CD4-positive, alpha-beta T cell treated with Interleukin-4 for 1 hour (primary cell): ENCODE measurements at regions not wholly inside any gene's neighbourhood (a gene's known extent, or its start where the extent isn't known, plus 50 kb on each side); places are given as distances from the start of the nearest gene placed in this dataset.

ENCODE experiments used
- DNase-seq, 2 donors: peaks; one replicate each; pipeline ENCODE4 v3.0.0-alpha.2; 2020 to 2022

DNA sequence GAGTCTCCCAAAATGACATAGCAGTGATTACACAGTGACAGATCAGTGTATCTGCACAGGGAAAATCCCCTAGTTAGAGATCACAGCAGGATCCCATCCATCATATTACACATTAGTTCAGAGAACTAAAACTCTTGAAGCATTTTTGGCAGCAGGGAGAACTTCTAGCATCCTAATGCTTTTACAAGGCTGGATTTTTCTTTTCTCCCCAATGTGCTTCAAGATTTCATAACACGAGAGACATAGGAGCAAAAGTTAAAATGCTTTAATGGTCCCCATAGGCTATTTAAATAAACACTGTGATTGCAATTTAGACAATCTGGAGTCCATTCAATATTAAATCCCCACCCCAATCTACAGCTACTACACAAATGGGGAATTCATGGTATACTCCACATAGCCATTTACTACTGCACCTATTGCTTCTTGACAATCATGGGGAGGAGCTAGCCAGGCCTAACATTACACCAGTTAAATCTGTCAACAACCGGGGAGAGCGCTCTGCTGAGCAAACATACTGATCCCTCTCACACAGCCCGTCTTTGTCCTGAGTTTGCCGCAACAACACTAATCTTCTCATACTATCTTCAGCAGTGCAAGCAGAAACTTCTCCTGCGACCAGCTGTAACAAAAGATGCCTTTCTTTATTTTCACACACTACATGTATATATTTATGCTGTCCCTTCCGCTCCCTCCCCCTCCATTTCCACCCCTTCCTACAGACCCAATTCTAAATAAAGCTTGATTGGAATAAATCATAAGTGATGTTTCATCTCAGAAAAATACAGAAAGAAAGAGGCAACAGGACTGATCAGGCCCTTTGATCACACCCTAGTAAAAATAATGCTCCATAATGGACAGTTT, 120.3 kb upstream of the SOX5 start:
- no peak for DNase-seq

DNA sequence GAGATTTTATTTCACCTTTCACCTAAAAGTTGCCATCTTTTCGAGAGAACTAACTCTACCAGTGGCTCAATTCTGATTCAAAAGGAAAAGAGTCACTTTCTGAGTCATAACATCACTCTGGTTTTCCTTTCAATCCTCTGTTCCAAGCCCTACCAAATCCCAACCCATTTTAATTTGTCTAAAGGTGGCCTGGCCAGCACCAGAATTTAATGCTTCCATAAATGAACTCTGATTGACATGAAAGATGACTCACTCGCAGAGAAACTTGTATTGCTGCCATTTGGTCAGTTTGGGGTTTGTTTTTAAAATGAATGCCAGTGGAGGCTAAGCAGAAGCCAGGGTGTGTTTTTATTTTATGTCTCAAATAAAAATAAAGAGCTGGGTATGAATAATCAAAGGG, 117.4 kb upstream of the SOX5 start:
- no peak for DNase-seq

DNA sequence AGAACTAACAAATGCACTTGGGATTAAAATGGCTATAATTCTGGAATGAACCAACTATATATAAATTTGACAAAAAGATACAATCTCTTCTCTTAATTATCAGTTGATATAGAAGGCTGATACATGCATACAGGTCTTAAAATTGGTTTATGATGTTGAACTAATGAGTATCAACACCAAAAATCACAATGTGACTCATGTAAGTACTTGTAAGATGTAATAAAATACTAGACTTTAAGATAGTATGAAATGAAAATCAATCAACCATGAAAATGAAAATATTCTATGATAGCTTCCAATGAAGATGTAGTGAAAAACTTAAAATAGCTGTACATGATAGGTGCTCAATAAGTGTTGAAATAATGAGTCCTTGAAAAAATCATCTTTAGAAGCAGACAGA, 116.6 kb upstream of the SOX5 start:
- no peak for DNase-seq

DNA sequence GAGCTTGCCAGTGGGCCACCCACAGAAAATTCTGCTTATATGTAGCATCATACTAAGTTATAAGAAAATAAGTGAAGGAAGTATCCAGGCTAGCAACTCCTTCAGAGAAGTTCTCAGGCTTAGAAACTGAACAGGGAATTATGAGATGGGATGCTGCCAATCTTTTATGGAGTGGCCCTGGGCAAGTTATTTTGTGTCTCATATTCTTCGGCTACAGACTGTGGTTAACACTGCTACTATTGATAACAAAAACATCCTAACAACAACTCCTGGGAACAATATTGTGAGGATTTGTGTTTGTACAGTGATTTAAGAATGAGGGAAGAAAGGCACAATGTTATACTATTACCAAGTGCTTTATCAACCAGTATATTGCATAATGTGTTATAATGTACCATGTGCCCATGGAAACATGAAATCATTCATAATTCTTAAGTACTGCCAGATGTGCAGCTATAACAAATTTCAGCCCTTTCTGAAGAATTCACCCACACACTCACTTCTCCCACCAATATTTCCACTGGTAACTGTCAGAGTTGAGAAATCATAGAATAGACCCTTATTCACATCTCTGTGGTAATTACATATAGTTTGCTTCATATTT, 113.3 kb upstream of the SOX5 start:
- no peak for DNase-seq

DNA sequence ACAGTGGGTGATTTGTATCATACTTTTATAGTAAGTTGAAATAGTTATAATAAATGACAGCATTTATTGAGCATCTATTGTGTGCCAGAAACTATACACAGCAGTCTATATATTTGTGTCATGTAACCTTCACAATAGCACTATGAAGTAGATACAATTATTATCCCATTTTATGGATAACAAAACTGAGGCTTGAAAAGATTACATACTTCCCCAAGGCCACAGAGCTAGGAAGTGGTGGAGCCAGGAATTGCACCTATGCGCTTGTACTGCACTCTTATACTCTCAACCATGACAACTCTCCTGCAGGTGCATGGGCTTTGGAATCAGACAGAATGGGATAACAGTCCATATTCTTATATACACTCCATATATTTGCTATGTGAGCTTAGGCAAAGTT, 110.6 kb upstream of the SOX5 start:
- no peak for DNase-seq

DNA sequence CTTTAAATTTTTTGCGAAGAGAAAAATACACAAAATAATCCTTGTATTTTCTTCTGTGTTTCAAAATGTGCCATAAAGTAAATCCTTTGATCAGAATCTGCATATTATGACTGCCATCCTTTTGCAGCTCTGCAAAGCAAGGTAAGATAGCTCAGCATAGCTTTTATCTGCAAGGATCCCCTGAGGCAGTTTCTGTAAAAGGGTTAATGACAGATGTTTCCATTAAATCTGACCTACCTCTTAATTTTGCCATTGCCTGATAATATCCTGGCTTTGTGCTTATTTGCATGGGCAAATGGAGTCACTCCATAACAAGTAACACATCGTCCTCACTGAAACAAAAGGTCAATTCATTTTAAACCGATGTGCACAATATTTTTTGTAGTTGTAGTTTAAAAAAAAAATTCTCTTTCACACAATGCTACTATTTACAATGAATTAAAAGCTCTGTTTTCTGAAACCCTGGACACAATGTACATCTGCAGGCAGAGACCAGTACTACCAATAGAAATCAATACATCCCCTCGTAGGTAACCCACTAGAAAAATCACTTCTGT, 108.5 kb upstream of the SOX5 start:
- DNase-seq, result no peak

DNA sequence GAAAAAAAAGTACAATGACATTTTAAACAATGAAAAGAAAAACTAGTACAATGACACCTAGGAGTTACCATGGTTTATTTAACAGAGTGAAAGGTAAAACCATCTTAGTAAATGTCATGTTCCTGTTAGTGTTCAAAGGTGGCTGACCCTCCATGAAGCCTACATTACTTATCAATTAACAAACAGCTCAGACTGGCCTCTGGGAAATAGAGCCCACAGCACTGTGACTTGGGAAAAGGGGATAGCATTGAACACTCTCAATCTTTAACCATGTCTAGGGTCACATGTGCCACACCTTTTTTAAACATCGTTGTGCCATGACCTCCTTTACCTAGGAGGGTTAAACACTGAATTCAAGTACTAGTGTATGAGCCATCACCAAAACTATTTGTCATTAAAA, 106.3 kb upstream of the SOX5 start:
- DNase-seq, result no peak

DNA sequence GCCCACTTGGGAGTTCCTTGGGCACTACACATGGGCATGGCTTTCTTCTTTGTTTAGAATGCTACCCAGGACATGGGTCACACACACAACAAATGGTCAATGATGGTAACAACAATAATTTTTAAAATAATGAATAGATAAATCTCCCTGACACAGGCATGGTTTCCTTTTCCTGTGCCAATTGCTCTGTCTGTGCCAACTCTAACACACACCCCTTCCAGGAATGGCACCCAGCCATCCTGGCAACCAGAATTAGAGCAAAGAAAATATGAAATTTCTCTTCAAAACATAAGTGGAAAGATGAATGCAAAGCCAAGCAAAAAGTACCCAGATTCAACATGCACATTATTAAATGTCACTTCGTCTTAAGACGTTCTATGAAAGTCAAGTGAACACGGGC, 104.9 kb upstream of the SOX5 start:
- no peak for DNase-seq

DNA sequence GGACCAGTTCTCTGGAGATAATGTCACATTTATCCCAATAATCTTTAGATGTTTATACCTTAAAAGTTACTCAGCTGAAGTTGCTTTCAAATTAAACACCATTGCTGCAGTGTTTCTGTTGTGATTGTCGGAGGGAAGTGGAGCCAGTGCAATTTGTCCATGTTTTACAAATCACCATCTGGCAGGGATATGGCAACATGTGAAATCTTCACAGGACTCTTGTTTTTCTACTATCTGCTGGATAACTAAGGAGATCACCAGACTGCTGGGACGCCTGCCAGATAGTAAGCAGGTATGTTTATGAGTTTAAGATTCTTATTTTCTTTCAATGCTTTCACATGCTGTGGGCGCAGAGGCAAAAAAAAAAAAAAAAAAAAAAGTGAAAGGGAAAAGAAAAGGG, 100.3 kb upstream of the SOX5 start:
- DNase-seq, result no peak

DNA sequence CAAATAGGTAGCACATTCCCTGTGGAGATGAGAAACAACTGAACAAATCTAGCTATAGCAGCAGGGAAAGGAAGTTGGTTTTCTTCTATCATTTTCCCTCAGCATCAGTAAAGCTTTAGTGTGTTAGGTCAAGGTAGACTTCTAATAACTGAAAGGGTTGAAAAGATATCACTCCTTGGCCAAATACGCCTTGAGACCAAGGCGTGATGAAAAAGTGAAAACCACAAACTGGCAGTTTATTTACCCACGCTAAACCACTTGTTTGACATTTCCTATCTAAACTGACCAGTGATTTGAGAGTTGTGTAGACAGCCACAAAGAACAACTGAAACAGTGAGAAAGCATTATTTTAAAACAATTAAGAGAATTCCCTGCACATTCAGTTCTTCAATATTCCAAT, 99.6 kb upstream of the SOX5 start:
- no peak for DNase-seq

DNA sequence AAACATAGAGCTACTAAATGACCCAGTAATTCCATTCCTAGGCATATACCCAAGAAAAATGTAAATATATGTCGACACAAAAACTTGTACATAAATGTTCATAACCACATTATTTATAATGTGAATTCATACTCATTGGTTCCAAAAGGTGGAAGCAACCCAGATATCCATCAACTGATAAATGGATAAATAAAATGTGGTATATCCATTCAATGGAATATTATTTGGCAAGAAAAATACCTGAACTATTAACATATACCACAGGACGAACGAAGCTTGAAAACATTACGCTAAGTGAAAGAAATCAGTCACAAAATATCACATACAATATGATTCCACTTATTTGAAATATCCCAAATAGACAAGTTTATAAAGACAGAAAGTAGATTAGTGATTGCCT, 99.0 kb upstream of the SOX5 start:
- no peak for DNase-seq

DNA sequence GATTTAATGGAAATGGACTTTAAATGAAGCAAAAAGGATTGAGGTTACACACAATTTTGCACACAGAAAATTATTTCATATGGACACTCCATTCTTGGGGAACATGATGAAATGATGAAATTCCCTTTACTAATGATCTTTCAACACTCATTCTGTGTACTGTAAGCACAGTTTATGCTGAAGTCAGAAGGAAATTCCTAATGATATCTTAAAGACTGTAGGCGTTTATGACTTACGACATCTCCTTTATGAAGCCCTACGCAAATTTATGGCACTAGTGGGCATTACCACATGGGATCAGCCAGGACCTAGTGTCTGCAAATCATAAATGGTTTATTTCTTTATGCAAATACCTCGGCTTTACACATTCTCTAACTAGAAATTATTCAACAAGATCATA, 97.9 kb upstream of the SOX5 start:
- no peak for DNase-seq

DNA sequence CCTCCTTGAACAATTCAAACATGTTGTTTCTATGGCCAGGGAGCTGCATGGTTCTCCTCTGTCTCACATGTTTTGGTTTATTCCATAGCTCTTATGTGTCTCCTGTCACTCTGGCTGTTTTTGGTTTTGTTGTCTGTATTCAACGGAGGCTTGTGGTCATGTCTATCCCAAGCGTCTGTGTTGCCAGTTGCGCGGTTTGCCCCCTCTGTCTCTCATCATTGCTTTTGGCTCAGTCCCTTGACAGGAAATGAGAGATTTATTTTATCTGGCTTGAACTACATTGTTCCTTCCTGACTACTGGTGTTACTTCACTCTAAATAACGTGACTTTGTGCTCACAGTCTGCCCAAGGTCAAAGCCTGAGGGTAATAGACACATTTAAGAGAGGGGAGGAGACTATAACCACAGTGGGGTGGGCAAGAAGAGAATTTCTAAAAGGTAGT, 96.4 kb upstream of the SOX5 start:
- DNase-seq, result no peak

DNA sequence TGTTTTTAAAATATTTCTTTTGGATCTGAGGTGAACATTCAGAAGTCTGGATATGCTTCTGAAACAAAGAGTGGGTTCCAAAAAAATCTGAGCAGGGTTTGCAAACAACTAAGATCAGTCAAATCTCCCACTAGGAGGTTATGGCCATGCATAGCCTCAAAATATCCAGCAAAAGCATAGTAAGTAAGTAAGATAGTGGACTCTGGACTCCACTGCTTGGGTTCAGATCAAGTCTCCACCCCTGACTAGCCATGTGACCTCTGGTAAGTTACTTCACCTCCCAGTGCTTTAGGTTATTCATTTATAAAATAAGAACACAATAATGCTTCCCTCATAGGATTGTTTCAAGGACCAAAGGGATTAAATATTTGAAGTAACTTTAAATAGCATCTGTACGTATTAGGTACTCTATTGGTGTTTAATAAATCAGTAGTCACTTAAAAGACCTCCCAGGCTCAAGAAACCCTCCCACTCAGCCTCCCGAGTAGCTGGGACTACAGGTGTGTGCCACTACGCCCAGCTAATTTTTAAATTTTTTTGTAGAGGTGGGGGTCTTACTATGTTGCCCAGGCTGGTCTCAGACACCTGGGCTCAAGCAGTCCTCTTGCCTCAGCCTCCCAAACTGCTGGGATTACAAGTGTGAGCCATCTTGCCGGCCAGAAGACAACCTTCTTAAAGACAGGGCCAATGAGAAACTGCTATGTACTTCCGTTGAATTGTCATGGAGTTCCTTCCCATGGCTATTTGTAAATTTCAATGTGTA, 95.7 kb upstream of the SOX5 start:
- DNase-seq, result no peak

DNA sequence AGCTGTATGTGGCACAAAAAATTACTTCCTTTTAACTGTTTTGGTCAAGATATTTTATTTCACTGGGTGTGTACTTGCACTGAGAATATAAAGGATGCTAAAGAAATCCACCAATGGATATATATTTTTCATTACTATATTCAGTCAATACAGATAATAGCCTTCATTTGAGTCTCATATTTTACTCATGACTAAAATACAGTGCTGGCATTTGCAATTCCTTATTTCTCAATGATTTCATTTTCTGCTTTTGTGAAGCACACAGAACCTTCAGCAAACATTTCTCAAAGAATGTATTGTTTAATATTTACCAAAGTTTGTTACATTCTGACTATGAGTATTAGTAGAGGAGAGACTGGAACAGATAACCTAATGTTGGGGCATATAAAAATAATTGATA, 93.2 kb upstream of the SOX5 start:
- no peak for DNase-seq

DNA sequence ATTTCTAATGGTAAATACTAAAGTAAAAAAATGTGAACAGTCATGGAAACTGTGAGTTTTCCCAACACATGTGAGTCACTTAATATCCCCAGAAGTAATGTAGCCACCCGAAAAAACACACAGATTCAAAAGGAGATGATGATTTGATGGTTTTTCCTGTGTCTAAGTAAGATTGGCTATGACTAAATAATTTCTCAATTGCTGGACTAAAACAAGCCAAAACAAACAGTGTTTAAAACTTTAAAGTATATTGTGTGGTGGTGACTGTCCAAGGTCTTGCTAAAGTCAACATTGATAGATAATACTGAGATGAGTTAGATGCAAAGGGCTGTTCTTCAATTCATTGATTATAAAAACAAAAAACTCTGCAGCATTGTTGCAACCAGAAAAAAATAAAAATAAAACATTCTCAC, 89.6 kb upstream of the SOX5 start:
- no peak for DNase-seq

DNA sequence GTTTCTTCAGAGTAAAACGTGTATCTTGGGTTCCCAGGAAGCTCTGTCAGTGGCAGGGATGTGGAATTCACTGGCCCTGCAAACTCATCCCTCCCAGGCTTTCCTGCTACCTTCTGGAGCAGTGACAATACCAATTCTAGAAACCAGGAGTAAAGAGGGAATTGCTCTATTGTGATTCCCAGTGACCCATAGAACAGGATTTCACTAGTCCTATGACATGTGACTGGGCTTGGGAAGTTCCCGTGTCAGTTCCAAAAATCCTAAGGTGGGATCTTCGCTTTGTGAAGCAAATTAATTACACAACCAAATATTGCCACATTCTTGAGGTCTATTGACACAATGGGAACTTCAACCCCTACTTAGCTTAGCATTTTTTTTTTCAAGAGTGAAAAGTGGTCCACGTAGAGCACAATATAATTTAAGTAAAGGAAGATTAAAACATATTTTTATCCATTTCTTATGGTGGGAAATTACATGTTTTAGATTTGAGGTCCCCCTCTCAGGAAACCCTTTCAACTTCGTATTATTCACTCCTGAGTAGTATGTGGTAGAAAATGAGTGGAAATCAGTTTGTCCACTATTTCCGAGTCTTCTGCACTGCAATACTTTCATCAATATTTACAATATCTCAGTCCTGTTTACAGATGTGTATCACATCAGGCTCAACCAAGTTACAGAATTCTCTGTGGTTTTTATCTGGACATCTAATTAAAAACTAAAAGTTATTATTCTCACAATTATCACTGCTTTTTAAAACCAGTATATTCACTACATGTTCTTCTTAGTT, 88.9 kb upstream of the SOX5 start:
- no peak for DNase-seq

DNA sequence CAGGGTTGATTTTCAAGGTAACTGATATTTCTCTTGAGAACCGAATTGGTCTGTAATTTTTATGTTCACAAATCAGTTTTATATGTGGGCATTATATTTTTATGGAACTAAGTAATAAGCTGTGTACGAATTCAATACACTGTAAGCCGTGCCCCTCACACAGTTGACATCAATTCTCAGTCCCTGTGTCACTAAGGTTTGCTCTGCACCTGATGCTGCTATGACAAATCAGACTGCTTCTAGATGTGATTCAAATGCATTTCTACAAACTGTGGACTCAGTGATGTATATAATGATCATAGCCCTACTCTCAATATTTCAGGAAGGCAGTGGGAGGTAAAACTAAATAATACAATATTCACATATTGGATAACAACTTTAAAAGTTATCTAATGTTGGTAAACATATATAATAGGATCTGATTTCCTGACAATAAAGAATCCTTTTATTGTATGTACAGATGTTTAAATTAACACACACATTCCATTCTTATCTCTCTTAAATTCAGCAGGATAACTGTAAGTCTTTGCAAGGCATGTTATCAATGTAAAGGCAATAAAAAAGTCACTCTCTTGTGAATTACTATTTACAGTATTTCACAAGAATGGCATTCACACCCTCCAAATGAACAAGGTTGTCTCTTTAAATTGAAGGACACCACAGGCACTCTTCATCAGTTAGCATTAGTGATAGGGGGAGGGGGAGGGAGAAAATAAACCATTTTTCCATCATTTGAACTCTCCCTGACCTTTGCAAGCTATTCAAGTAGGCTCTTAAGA, 87.2 kb upstream of the SOX5 start:
- no peak for DNase-seq

DNA sequence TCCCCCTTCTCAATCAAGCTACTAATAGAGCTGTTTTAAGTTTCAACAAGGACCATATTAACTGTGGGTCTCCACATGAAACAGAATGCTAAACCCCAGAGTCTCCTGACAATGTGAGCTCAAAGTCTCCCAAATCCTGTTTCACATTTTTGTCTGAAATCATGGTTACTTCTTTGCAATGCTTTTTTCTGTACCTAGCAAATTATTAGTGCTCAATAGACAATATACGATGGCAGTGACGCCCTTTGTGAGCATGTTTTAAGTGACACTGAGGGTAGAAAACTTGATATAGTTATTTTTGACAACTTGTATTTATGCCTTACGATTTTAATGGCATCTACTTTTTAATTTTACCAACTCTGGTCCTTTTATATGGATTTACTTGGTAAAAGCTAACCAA, 85.4 kb upstream of the SOX5 start:
- no peak for DNase-seq

DNA sequence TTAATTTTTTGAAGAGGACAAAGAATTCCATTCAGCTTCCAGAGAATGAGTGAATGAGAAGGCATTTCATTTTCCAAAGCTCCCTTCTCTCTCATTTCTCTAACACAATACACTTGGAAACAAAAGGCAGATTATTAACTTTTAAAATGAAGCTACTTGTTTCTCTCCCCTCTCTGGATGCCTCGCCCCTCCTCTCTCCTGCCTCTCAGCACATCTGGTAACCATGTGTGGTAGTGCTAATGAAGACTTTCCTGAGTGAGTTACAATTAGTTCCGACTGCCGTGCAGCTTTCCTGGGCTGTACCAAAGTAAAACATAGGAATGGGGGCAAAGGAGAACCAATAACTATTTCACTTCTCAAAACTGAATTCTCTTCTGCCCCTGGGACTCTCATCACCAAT, 84.7 kb upstream of the SOX5 start:
- no peak for DNase-seq

DNA sequence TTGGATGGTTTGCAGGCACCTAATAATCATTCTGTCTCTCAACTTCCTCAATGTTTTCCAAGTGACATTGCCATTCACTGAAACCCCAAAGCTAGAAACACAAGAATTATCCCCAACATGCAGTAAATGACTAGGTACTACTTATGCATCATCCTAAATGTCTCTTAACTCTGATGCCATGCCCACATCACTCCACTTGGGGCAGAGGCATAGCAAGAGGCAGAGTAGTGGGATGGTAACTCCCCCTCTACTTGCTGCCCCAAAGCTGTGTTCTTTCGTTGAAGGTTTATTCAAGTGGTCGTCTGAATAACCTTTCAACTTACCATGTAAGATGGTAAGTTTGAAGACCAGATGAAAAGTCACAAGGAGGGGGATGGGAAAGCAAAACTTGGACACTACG, 77.9 kb upstream of the SOX5 start:
- DNase-seq, result no peak

DNA sequence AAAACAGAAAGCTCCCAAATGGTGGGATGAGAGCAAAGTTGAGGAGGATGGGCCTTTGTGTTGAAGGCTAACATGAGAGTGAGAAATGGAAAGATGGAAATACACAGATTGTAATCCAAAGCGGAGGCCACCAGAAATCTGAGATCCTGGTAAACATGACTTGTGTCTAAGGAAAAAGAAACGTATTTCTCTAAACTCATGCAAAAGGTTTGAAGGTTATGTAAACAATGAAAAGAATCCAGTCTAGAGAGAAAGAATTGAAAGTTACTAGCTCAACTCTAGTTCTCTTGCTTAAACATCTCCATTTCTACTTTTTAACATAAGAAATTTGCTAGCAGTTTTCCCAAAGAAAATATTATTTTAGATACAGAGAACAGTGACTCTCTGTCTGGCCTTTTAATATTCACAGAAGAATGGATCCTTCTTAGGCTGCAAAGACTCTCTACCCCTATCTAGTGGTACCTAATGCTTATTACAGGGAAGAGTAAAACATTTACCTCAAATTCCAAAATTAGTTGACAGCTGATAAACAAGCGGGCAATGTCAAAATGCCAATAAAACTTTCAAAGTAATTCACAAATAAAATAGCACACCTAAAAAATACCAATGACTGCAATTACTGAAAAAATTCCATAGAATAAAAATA, 75.8 kb upstream of the SOX5 start:
- no peak for DNase-seq
